ENCODE measurements at regions not wholly inside any gene's neighbourhood (a gene's known extent, or its start where the extent isn't known, plus 50 kb on each side); places are given as distances from the start of the nearest gene placed in this dataset.

GRCh38 chr14:22098435-22098834 is 424.8 kb upstream of the OR4E1 start:
- TF ChIP-seq GATA2 (IDR thresholded peaks at IDR 0.05; ENCODE audit: low read depth, low read length) (no peak), GATA3 (IDR thresholded peaks at IDR 0.05; ENCODE audit: low read depth, low read length) (no peak)
